Keratinocyte (primary cell): ENCODE measurements at regions not wholly inside any gene's neighbourhood (a gene's known extent, or its start where the extent isn't known, plus 50 kb on each side); places are given as distances from the start of the nearest gene placed in this dataset.

Experiments used
- DNase-seq: peaks from one replicate; pipeline ENCODE4 v3.0.0-alpha.2; 2011; ENCODE audit warnings: low read depth, missing footprints, low spot score
- FAIRE-seq: peaks from 2 replicates; lab custom pipeline; 2011; peaks lifted over from hg19 to GRCh38; lab: Jason Lieb, UNC
- H2AFZ ChIP-seq: 2 replicates; pipeline ENCODE4 v1.6.0; 2012; ENCODE audit warnings: low read length, control low read depth, inconsistent platforms; ENCODE audit not compliant: control insufficient read depth
- H3K27ac ChIP-seq: 2 replicates; pipeline ENCODE4 v1.5.1; 2011; ENCODE audit warnings: low read length; ENCODE audit not compliant: control insufficient read depth, insufficient read depth
- H3K27me3 ChIP-seq: 3 replicates; pipeline ENCODE4 v1.6.0; 2011; ENCODE audit warnings: low read length; ENCODE audit not compliant: control insufficient read depth, insufficient read depth; ENCODE audit errors: extremely low read depth
- H3K36me3 ChIP-seq, 2 experiments: 2 replicates in 1 of 2; 3 replicates in 1 of 2; pipeline ENCODE4 v1.5.1; 2011; ENCODE audit warnings: low read length in 2 of 2, mild to moderate bottlenecking in 1 of 2; ENCODE audit not compliant: control insufficient read depth in 2 of 2, insufficient read depth in 2 of 2; ENCODE audit errors: extremely low read depth in 1 of 2
- H3K4me1 ChIP-seq: 3 replicates; pipeline ENCODE4 v1.5.1; 2011; ENCODE audit warnings: low read length; ENCODE audit not compliant: control insufficient read depth, insufficient read depth; ENCODE audit errors: extremely low read depth
- H3K4me2 ChIP-seq: 3 replicates; pipeline ENCODE4 v1.6.0; 2011; ENCODE audit warnings: low read depth, low read length; ENCODE audit not compliant: control insufficient read depth, insufficient read depth; ENCODE audit errors: extremely low read depth
- H3K4me3 ChIP-seq, 3 experiments: fragments of 200-600 bp in 1 of 3; sonication (generic) in 1 of 3; 2 replicates in 2 of 3; 3 replicates in 1 of 3; pipeline ENCODE4 v1.5.1; 2011 to 2016; ENCODE audit warnings: low read length in 3 of 3, mild to moderate bottlenecking in 3 of 3, control low read depth in 2 of 3, inconsistent platforms in 1 of 3, low read depth in 1 of 3, mixed read lengths in 1 of 3, mixed run types in 1 of 3, moderate library complexity in 1 of 3; ENCODE audit not compliant: control insufficient read depth in 2 of 3, insufficient read depth in 2 of 3; ENCODE audit errors: extremely low read depth in 1 of 3
- H3K79me2 ChIP-seq: 2 replicates; pipeline ENCODE4 v1.6.0; 2012; ENCODE audit warnings: low read length; ENCODE audit not compliant: control insufficient read depth, insufficient read depth
- H3K9ac ChIP-seq: 3 replicates; pipeline ENCODE4 v1.6.0; 2011; ENCODE audit warnings: low read length; ENCODE audit not compliant: control insufficient read depth, insufficient read depth; ENCODE audit errors: extremely low read depth
- H3K9me1 ChIP-seq: 3 replicates; pipeline ENCODE4 v1.6.0; 2011; ENCODE audit warnings: low read length; ENCODE audit not compliant: control insufficient read depth, insufficient read depth; ENCODE audit errors: extremely low read depth
- H3K9me3 ChIP-seq: 2 replicates; pipeline ENCODE4 v1.5.1; 2012; ENCODE audit warnings: low read depth, low read length; ENCODE audit not compliant: control insufficient read depth
- H4K20me1 ChIP-seq: 3 replicates; pipeline ENCODE4 v1.6.0; 2011; ENCODE audit warnings: low read length; ENCODE audit not compliant: control insufficient read depth, insufficient read depth; ENCODE audit errors: extremely low read depth
- CTCF ChIP-seq, 3 experiments: IDR thresholded peaks in 1 of 3; conservative IDR thresholded peaks in 1 of 3; optimal IDR thresholded peaks in 1 of 3; 2 replicates in 2 of 3; 3 replicates in 1 of 3; pipeline versions ENCODE3 to v1.5.1; 2011; ENCODE audit warnings: low read length in 3 of 3, mild to moderate bottlenecking in 3 of 3, moderate library complexity in 2 of 3, control low read depth in 1 of 3, inconsistent platforms in 1 of 3; ENCODE audit not compliant: insufficient read depth in 2 of 3; ENCODE audit errors: extremely low read depth in 1 of 3
- EZH2 ChIP-seq: IDR thresholded peaks from one replicate; pipeline ENCODE4 v1.6.1; 2012; ENCODE audit warnings: inconsistent platforms, mild to moderate bottlenecking, low read length, moderate library complexity
- dilution Hi-C: fragments of 300-500 bp; cut with MboI; formaldehyde crosslinking; loops from one replicate; pipeline ENCODE4 v1.7.0; 2020; ENCODE audit warnings: low sequenced_read_pairs; ENCODE audit not compliant: extremely low pct_ligation_motif_present
- small RNA-seq, 3 experiments: library from RNA; depleted of rRNA; stranded (forward); fragments of <200 nt; gene quantifications; one replicate each; pipeline ENCODE3, GENCODE V24; 2012; ENCODE audit warnings: low read depth in 3 of 3, low replicate concordance in 1 of 3; ENCODE audit not compliant: insufficient read length in 3 of 3

GRCh38 chr16:76226011-76226410 is 51.2 kb upstream of the CNTNAP4 start:
- no peak for DNase-seq

GRCh38 chr16:76226481-76226880 is 50.7 kb upstream of the CNTNAP4 start:
- no peaks in the 10 kb centered on the region for H3K36me3 ChIP-seq
- FAIRE-seq: no peak

More at GRCh38 chr16:76226011-76226410, 51.2 kb upstream of the CNTNAP4 start:
- no peak for TF ChIP-seq CTCF (optimal IDR thresholded peaks at IDR 0.05 in 1 of 3, IDR thresholded peaks at IDR 0.05 in 1 of 3, conservative IDR thresholded peaks at IDR 0.05 in 1 of 3; ENCODE audit: extremely low read depth in 1 of 3, insufficient read depth in 2 of 3, low read length in 3 of 3)
- TF ChIP-seq EZH2: no peak
- Histone ChIP-seq H3K36me3 (no peaks in the 10 kb centered on the region), H3K4me1 (no peaks in the 10 kb centered on the region), H4K20me1 (no peaks in the 10 kb centered on the region), H3K4me3 (no peak overlapping the region), H3K27ac (no peak overlapping the region), H3K27me3 (no peaks in the 10 kb centered on the region), H3K9me1 (no peaks in the 10 kb centered on the region), H3K9ac (no peak overlapping the region), H3K9me3 (no peaks in the 10 kb centered on the region), H3K4me2 (no peak overlapping the region), H3K79me2 (no peaks in the 10 kb centered on the region), H2AFZ (no peak overlapping the region)
- FAIRE-seq: no peak
- dilution Hi-C loops: no loop called here

More at GRCh38 chr16:76226481-76226880, 50.7 kb upstream of the CNTNAP4 start:
- no peak overlapping the region for H3K9ac ChIP-seq
- no peak overlapping the region for H3K4me2 ChIP-seq
- H3K4me1 ChIP-seq: no peaks in the 10 kb centered on the region
- H3K79me2 ChIP-seq: no peaks in the 10 kb centered on the region
- no peaks in the 10 kb centered on the region for H4K20me1 ChIP-seq
- H2AFZ ChIP-seq: no peak overlapping the region
- no peak overlapping the region for H3K4me3 ChIP-seq
- DNase-seq: no peak
- no peaks in the 10 kb centered on the region for H3K9me3 ChIP-seq
- dilution Hi-C loops: no loop called here
- H3K27me3 ChIP-seq: no peaks in the 10 kb centered on the region
- no peak for TF ChIP-seq EZH2
- TF ChIP-seq CTCF (optimal IDR thresholded peaks at IDR 0.05 in 1 of 3, IDR thresholded peaks at IDR 0.05 in 1 of 3, conservative IDR thresholded peaks at IDR 0.05 in 1 of 3; ENCODE audit: extremely low read depth in 1 of 3, insufficient read depth in 2 of 3, low read length in 3 of 3): no peak
- H3K27ac ChIP-seq: no peak overlapping the region
- no peaks in the 10 kb centered on the region for H3K9me1 ChIP-seq

Small RNAs in the stretch of these regions (small RNA-seq; reads per million reads assigned to genes)
- 0 reads per million in 3 experiments for gene RNA5SP430
